Spleen (tissue), 11 donors: ENCODE measurements at regions not wholly inside any gene's neighbourhood (a gene's known extent, or its start where the extent isn't known, plus 50 kb on each side); places are given as distances from the start of the nearest gene placed in this dataset.

Source experiments
- DNase-seq: peaks from one replicate; pipeline ENCODE4 v3.0.0-alpha.2; 2020
- H3K27ac ChIP-seq, 8 donors: fragments of 200-600 bp; sonication (generic) in 7 of 8; 1 replicate in 4 of 8; 2 replicates in 4 of 8; pipeline versions ENCODE4 v1.5.0 to v1.8.0; 2016 to 2021; ENCODE audit warnings: inconsistent platforms in 4 of 8, mild to moderate bottlenecking in 4 of 8, moderate library complexity in 1 of 8
- H3K27me3 ChIP-seq, 7 donors: fragments of 200-600 bp; sonication (generic) in 6 of 7; replicated peaks in 1 of 7; 1 replicate in 4 of 7; 2 replicates in 3 of 7; pipeline versions ENCODE4 v1.5.0 to v1.8.0; 2016 to 2021; ENCODE audit warnings: inconsistent platforms in 3 of 7, mild to moderate bottlenecking in 1 of 7
- H3K36me3 ChIP-seq, 6 donors: fragments of 200-600 bp; sonication (generic) in 5 of 6; 1 replicate in 4 of 6; 2 replicates in 2 of 6; pipeline versions ENCODE4 v1.5.0 to v1.8.0; 2016 to 2021; ENCODE audit warnings: inconsistent platforms in 2 of 6
- H3K4me1 ChIP-seq, 6 donors: fragments of 200-600 bp; sonication (generic) in 5 of 6; 1 replicate in 3 of 6; 2 replicates in 3 of 6; pipeline versions ENCODE4 v1.5.0 to v1.8.0; 2016 to 2021; ENCODE audit warnings: inconsistent platforms in 3 of 6
- H3K4me3 ChIP-seq, 8 donors: fragments of 200-600 bp; sonication (generic) in 7 of 8; 1 replicate in 4 of 8; 2 replicates in 4 of 8; pipeline versions ENCODE4 v1.5.0 to v1.8.0; 2016 to 2021; ENCODE audit warnings: inconsistent platforms in 4 of 8, mild to moderate bottlenecking in 4 of 8, moderate library complexity in 2 of 8
- H3K9me3 ChIP-seq, 8 donors: fragments of 200-600 bp; sonication (generic) in 7 of 8; 1 replicate in 4 of 8; 2 replicates in 4 of 8; pipeline versions ENCODE4 v1.5.0 to v1.8.0; 2016 to 2021; ENCODE audit warnings: inconsistent platforms in 4 of 8
- POLR2A ChIP-seq, 3 donors: fragments of 450-650 bp; IDR thresholded peaks; one replicate each; pipeline ENCODE4 v1.5.1; 2017; ENCODE audit warnings: antibody characterized with exemption in 3 of 3, mild to moderate bottlenecking in 1 of 3
- POLR2AphosphoS5 ChIP-seq, 3 donors: sonication (generic); formaldehyde crosslinking; IDR thresholded peaks; one replicate each; pipeline ENCODE4 v1.5.1; 2017; ENCODE audit warnings: antibody characterized with exemption in 3 of 3
- WGBS, 5 donors: extraction: QIAGEN DNeasy Blood & Tissue Kit in 3 of 5; methylation state at CpG; one replicate each; pipeline versions ENCODE4 v1.1.5 to v1.1.7; 2013 to 2018; 5-methylcytosine and 5-hydroxymethylcytosine counted together
- intact Hi-C: fragments of 100-400 bp; cut with DNase I; formaldehyde crosslinking; loops from one replicate; pipeline ENCODE4 v1.15.0; 2023; ENCODE audit warnings: low total_unique reads
- TF ChIP-seq, protein P1 (sequence below), 11 experiments: fragments of 200-600 bp in 7 of 11; fragments of 450-650 bp in 4 of 11; sonication (generic) in 4 of 11; IDR thresholded peaks in 8 of 11; conservative IDR thresholded peaks in 3 of 11; 1 replicate in 7 of 11; 2 replicates in 4 of 11; pipeline versions ENCODE4 v1.4.0 to v1.8.0; 2016 to 2021; ENCODE audit warnings: antibody characterized with exemption in 11 of 11, inconsistent platforms in 4 of 11, mild to moderate bottlenecking in 1 of 11
- donor health status: healthy with polysubstance abuse.
- donor health status: DM: no; HTN: no; CAD: no; lungs with moderate emphysema.
- donor health status: DM: no; HTN: no; CAD: no.
- donor health status: Bipolar disorder and iron deficiency.
- donor health status: healthy.
- donor health status: DM: no; HTN: no; CAD: no.
- donor health status: DM: yes; HTN: yes; CAD: no.

DNA sequence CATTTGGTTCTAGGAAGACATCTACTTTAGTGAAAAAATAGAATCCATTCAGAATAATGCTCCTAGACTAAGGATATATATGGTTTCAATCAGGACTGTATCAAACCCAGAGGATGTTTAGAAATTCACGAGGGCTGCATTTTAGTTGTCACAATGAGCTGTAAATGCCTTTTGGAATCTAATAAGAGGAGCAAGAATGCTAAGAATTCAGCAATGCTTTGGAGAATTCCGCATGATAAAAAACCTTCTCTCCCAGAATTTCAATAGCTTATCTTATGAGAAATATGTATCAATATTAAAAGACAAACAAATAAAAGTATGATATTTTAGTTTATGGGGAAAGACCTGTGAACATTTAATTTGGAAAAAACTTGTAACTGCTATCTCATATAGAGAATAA lies 885.1 kb downstream of the ZPLD1 start:
- peaks cover 0 to 5% (median 0%) of the 10 kb centered on the region in 8 donors for H3K9me3 ChIP-seq
- no peak for DNase-seq
- no peak overlapping the region for H3K4me3 ChIP-seq
- H3K36me3 ChIP-seq = no peaks in the 10 kb centered on the region
- H3K4me1 ChIP-seq = no peaks in the 10 kb centered on the region
- 64 to 72% (median 67%) methylated on average over 2 of the region's 2 CpGs for WGBS, 5 donors
- TF ChIP-seq POLR2AphosphoS5 (IDR thresholded peaks at IDR 0.05) (no peak), POLR2A (IDR thresholded peaks at IDR 0.05) (no peak)
- TF ChIP-seq, protein P1, sequence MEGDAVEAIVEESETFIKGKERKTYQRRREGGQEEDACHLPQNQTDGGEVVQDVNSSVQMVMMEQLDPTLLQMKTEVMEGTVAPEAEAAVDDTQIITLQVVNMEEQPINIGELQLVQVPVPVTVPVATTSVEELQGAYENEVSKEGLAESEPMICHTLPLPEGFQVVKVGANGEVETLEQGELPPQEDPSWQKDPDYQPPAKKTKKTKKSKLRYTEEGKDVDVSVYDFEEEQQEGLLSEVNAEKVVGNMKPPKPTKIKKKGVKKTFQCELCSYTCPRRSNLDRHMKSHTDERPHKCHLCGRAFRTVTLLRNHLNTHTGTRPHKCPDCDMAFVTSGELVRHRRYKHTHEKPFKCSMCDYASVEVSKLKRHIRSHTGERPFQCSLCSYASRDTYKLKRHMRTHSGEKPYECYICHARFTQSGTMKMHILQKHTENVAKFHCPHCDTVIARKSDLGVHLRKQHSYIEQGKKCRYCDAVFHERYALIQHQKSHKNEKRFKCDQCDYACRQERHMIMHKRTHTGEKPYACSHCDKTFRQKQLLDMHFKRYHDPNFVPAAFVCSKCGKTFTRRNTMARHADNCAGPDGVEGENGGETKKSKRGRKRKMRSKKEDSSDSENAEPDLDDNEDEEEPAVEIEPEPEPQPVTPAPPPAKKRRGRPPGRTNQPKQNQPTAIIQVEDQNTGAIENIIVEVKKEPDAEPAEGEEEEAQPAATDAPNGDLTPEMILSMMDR (IDR thresholded peaks at IDR 0.05 in 8 of 11, conservative IDR thresholded peaks at IDR 0.05 in 3 of 11) = no peak
- H3K27me3 ChIP-seq = no peaks in the 10 kb centered on the region
- intact Hi-C loops = no loop called here
- no peak overlapping the region for H3K27ac ChIP-seq

- Histone ChIP-seq H3K4me3 (no peak overlapping the region), H3K36me3 (no peaks in the 10 kb centered on the region), H3K27ac (no peak overlapping the region), H3K27me3 (no peaks in the 10 kb centered on the region), H3K9me3 (no peaks in the 10 kb centered on the region), H3K4me1 (no peaks in the 10 kb centered on the region)
- 83 to 97% (median 89%) methylated on average over 2 of the region's 2 CpGs for WGBS, 5 donors
- no peak for DNase-seq
- no peak for TF ChIP-seq POLR2A (IDR thresholded peaks at IDR 0.05)
- TF ChIP-seq, protein P1 (IDR thresholded peaks at IDR 0.05 in 8 of 11, conservative IDR thresholded peaks at IDR 0.05 in 3 of 11) = no peak
- no peak for TF ChIP-seq POLR2AphosphoS5 (IDR thresholded peaks at IDR 0.05)
- intact Hi-C loops = no loop called here
Measured at GRCh38 chr3:103337179-103337845, 902.5 kb downstream of the ZPLD1 start.

DNA sequence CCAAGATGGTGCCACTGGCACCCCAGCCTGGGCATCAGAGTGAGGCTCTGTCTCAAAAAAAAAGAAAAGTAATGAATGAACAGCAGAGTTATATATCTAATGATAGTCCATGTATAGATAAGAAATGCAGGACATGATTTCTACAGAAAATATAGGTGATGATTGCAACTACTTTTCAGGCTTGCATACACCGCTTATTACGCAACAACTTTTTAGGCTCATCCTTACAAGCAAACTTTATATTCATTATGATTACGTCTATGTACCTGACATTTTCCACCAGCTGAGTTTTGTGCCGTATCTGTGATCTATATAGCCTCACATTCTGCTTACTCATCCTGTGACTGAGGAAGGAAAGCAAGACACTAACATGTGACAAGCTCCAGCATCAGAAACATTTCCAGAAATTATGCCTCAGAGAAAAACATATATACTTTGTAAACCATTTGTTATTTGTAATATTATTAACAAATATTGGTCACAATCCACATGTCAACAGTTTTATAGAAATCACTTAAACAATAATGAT lies 906.3 kb downstream of the ZPLD1 start:
- Histone ChIP-seq H3K4me3 (no peak overlapping the region), H3K4me1 (no peaks in the 10 kb centered on the region), H3K9me3 (no peaks in the 10 kb centered on the region), H3K27me3 (no peaks in the 10 kb centered on the region), H3K36me3 (no peaks in the 10 kb centered on the region), H3K27ac (no peak overlapping the region)
- WGBS, 5 donors = 64 to 74% (median 68%) methylated on average over 4 of the region's 4 CpGs
- no peak for DNase-seq
- TF ChIP-seq POLR2A (IDR thresholded peaks at IDR 0.05) (no peak), POLR2AphosphoS5 (IDR thresholded peaks at IDR 0.05) (no peak)
- TF ChIP-seq, protein P1 (IDR thresholded peaks at IDR 0.05 in 8 of 11, conservative IDR thresholded peaks at IDR 0.05 in 3 of 11) = no peak
- intact Hi-C loops = no loop called here

DNA sequence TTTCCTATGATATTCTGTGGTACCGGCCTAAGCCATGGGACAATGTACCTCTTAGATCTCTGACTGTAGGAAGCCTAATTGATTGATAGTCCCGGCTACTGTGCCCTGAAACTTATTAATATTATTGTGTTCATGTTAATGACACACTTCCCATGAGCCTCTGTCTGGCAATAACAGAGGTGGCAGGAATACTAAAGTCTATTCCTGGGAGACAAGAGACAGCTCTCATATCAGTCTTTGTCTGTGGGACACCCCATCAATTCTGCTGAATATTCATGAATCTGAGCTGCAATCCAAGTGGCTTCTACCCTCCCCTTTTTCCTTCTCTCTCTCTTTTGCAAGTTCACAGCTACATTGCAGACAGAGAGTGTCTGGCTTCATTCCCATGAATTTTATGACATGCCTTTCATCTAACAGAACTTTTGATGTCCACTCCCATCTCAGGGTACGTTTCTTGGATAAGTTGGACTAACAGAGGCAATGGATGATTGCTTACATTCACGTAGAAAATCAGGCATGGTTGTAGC lies 907.5 kb downstream of the ZPLD1 start:
- no peak overlapping the region for H3K4me3 ChIP-seq
- no peaks in the 10 kb centered on the region for H3K4me1 ChIP-seq
- no peaks in the 10 kb centered on the region for H3K36me3 ChIP-seq
- 67 to 84% (median 75%) methylated on average over 4 of the region's 4 CpGs for WGBS, 5 donors
- no peak for DNase-seq
- TF ChIP-seq POLR2A (IDR thresholded peaks at IDR 0.05) = no peak
- TF ChIP-seq, protein P1 (IDR thresholded peaks at IDR 0.05 in 8 of 11, conservative IDR thresholded peaks at IDR 0.05 in 3 of 11) = no peak
- TF ChIP-seq POLR2AphosphoS5 (IDR thresholded peaks at IDR 0.05) = no peak
- no peak overlapping the region for H3K27ac ChIP-seq
- intact Hi-C loops = no loop called here
- no peaks in the 10 kb centered on the region for H3K27me3 ChIP-seq
- no peaks in the 10 kb centered on the region for H3K9me3 ChIP-seq
